ENCODE measurements at regions not wholly inside any gene's neighbourhood (a gene's known extent, or its start where the extent isn't known, plus 50 kb on each side); places are given as distances from the start of the nearest gene placed in this dataset.
A peak's percentile ranks its signal among the peaks of the same experiment; 100 is the strongest.
"Not testable (repeated sequence)": the region's sequence is repeated elsewhere in the genome, so short reads cannot be mapped to it uniquely, and the experiment has no call there.

DNA sequence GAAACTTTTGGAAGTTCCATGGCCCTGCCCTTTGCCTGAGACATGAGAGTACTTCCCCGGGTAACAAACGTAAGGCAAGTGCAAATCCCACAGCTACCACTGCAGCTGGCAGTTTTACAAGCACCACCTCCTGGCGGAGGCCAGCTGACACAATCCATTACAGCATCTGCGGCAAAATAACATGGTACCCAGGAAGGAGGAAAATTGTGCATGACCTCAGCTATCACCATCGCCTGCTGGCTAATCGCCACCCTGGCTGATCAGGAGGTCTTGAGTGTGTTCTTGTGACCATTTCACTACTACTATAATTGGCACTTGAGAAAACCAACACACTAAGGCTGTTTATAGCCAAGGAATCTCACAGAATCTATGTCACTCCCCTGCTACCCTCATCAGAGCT is 71.7 kb upstream of the SERPINE2 start:
- DNase-seq (ENCODE audit: low read depth) = no peak

DNA sequence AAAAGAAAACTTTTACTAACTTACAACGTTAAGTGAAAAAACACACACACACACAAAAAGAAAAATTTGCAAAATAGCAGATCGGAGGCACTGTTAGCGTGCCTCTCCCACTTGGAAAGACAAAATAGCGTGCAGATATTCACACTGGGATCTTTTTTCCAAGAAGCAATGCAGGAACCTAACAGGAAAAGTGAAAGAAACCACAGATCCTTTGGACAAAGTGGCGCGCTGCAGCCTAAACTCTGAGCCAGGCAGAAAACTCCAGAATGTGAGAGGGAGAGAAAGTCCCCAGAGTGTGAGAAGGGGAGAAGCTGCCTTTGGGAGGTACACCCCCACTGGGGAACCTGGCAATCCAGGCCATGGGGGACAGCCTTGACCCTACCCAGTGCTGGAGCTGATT is 70.7 kb upstream of the SERPINE2 start:
- DNase-seq (ENCODE audit: low read depth) = no peak

- DNase-seq (ENCODE audit: low read depth) = no peak
Observed at GRCh38 chr2:224106794-224107193, 67.7 kb upstream of the SERPINE2 start.

GRCh38 chr2:224104668-224105386 is 65.7 kb upstream of the SERPINE2 start:
- no peak for DNase-seq (ENCODE audit: low read depth)

- DNase-seq (ENCODE audit: low read depth) = no peak
Observed at GRCh38 chr2:224103651-224104050, 64.6 kb upstream of the SERPINE2 start.

GRCh38 chr2:224102991-224103390 is 63.9 kb upstream of the SERPINE2 start:
- DNase-seq (ENCODE audit: low read depth) = no peak

DNA sequence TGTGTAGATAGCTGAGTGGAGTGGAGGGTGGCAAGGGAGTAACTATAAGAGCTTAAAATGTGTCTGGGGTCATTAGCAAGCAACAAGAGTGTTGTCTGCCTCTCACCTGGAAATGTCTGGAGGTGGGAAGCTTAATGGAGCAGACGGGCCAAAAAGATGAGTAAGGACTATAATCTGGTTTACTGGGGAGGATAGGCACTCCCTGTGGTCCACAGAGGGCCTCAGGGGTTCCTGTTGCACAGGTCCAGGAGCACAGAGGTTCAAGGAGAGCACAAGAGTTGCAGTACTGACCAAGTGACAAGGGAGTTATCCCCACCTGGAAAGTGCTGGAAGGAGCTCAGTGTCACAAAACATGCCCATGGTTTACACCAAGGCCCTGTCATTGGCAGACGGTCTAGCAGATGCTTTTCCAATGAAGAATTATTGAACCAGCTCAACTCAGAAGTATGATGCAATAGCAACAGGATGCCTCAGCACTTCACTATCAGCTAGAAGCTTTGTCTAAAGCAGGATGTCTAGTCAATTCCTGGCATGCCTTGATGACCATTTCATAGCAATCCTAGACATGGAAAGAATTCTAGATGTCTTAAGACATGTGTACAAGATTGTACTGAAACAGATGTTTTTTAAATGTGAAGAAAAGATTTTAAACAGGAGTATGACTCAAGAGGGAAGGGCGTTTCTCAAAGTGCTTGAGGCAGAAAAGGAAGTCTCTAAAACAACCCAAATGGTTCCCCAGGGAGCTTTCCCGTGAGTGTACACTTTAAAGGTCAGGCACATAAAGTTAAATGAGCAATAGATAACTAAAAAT is 62.9 kb upstream of the SERPINE2 start:
- DNase-seq (ENCODE audit: low read depth) = peak; percentile 94

DNA sequence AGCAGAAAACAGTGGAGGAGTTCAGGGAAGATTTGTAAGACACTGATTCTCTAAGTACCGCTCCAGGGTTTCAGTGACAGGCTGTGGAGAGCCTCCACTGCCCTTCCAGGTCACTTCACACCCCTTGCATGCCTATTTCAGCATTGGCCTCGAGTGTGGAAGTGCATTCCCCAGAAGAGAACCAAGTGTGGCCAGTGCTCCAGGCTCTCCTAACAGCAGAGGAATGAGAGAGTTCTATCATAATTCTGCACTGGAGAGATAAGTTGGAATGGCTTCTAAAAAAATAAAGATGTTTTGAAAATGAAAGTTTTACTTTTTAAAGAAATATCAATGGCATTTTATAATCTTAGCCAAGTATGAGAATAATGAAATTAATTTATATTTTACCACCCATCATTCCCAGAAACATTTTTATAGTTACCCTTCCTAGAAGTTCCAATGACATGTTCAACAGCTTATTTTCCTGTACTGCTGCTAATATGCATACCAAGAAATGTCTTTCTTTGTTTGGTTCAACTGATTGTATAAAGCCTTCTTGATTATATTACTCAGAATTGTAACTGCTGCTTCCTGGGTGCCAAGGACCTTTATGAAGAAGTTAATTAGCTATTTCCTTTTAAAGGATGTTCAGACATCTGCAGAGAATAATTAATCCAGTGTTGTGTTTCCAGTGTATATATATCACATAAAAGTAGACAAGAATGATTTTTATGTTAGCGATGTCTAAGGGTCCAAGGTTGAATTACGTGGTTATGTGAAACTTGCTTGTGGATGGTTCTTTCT is 61.0 kb upstream of the SERPINE2 start:
- DNase-seq (ENCODE audit: low read depth) = no peak

GRCh38 chr2:224098481-224099230 is 59.6 kb upstream of the SERPINE2 start:
- DNase-seq (ENCODE audit: low read depth) = no peak

DNA sequence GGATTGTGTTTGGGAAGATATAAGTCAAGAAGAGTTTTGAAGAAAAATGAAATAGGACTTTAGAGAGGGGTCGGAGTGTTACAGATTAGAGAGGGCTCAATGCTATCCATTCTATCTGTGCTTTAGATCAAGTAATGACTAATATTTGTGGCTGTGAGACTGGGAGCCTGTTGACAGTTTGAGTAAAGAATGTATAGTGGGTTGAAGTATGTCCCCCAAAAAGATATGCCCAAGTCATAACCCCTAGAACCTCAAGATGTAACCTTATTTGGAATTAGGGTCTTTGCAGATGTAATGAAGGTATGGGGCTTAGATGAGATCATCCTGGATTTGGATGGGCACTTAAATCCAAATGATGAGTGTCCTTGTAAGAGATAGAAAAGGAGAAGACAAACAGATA is 55.3 kb upstream of the SERPINE2 start:
- DNase-seq (ENCODE audit: low read depth) = no peak

- DNase-seq (ENCODE audit: low read depth) = not testable (repeated sequence)
Observed at GRCh38 chr2:224091671-224092070, 52.6 kb upstream of the SERPINE2 start.

DNA sequence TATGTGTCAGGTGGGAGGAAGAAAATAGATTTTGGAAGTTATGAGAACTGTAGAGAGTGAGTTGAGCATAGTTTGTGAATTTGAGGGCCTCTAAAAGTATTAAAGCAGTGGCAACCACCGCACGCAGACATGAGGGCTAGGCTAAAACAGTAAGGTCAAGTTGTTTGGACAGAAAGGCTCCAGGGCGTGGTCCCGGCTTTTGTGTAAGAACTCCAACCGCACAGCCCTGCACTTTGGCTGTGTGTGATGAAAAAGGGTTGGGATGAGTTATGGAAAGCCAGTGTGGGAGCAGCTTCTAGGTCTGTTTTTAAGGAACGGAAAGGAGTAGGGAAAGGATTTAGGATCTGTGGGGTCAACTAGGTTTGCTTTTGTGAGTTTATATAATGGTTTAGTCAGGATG is 50.5 kb upstream of the SERPINE2 start:
- DNase-seq (ENCODE audit: low read depth) = not testable (repeated sequence)

All from amniotic epithelial cell (primary cell).